ENCODE measurements at regions not wholly inside any gene's neighbourhood (a gene's known extent, or its start where the extent isn't known, plus 50 kb on each side); places are given as distances from the start of the nearest gene placed in this dataset.
"Not testable (repeated sequence)": the region's sequence is repeated elsewhere in the genome, so short reads cannot be mapped to it uniquely, and the experiment has no call there.

GRCh38 chr3:177828208-177828565 is 630.9 kb upstream of the TBL1XR1 start:
- in situ Hi-C loops (cut with HindIII; ENCODE audit: low pct_unique_long_range_greater_than_20kb, low sequenced_read_pairs) = no loop called here
- no peak for DNase-seq (ENCODE audit: low read depth, low spot score)

GRCh38 chr3:177830411-177830849 is 633.1 kb upstream of the TBL1XR1 start:
- in situ Hi-C loops (cut with HindIII; ENCODE audit: low pct_unique_long_range_greater_than_20kb, low sequenced_read_pairs) = no loop called here
- DNase-seq (ENCODE audit: low read depth, low spot score) = no peak

- no peak for DNase-seq (ENCODE audit: low read depth, low spot score)
- in situ Hi-C loops (cut with HindIII; ENCODE audit: low pct_unique_long_range_greater_than_20kb, low sequenced_read_pairs) = no loop called here
Measured at GRCh38 chr3:177831361-177831760, 634.1 kb upstream of the TBL1XR1 start.

GRCh38 chr3:177832880-177833279 is 635.6 kb upstream of the TBL1XR1 start:
- in situ Hi-C loops (cut with HindIII; ENCODE audit: low pct_unique_long_range_greater_than_20kb, low sequenced_read_pairs) = no loop called here
- DNase-seq (ENCODE audit: low read depth, low spot score) = no peak

GRCh38 chr3:177833332-177833731 is 636.0 kb upstream of the TBL1XR1 start:
- DNase-seq (ENCODE audit: low read depth, low spot score) = no peak
- in situ Hi-C loops (cut with HindIII; ENCODE audit: low pct_unique_long_range_greater_than_20kb, low sequenced_read_pairs) = no loop called here

- peak; percentile 43 for DNase-seq (ENCODE audit: low read depth, low spot score)
- in situ Hi-C loops (cut with HindIII; ENCODE audit: low pct_unique_long_range_greater_than_20kb, low sequenced_read_pairs) = no loop called here
Measured at GRCh38 chr3:177835008-177835407, 637.7 kb upstream of the TBL1XR1 start.

- no peak for DNase-seq (ENCODE audit: low read depth, low spot score)
Measured at GRCh38 chr3:177835917-177836316, 638.6 kb upstream of the TBL1XR1 start.

GRCh38 chr3:177836671-177837070 is 639.4 kb upstream of the TBL1XR1 start:
- no peak for DNase-seq (ENCODE audit: low read depth, low spot score)
- in situ Hi-C loops (cut with HindIII; ENCODE audit: low pct_unique_long_range_greater_than_20kb, low sequenced_read_pairs) = no loop called here

More at GRCh38 chr3:177835917-177836316, 638.6 kb upstream of the TBL1XR1 start:
- in situ Hi-C loops (cut with HindIII; ENCODE audit: low pct_unique_long_range_greater_than_20kb, low sequenced_read_pairs) = no loop called here

GRCh38 chr3:177837951-177838655 is 640.8 kb upstream of the TBL1XR1 start:
- no peak for DNase-seq (ENCODE audit: low read depth, low spot score)
- in situ Hi-C loops (cut with HindIII; ENCODE audit: low pct_unique_long_range_greater_than_20kb, low sequenced_read_pairs) = no loop called here

- in situ Hi-C loops (cut with HindIII; ENCODE audit: low pct_unique_long_range_greater_than_20kb, low sequenced_read_pairs) = no loop called here
- DNase-seq (ENCODE audit: low read depth, low spot score) = peak; percentile 26
Measured at GRCh38 chr3:177838766-177839350, 641.6 kb upstream of the TBL1XR1 start.

GRCh38 chr3:177842302-177842701 is 645.0 kb upstream of the TBL1XR1 start:
- in situ Hi-C loops (cut with HindIII; ENCODE audit: low pct_unique_long_range_greater_than_20kb, low sequenced_read_pairs) = no loop called here
- no peak for DNase-seq (ENCODE audit: low read depth, low spot score)

GRCh38 chr3:177842743-177843734 is 645.8 kb upstream of the TBL1XR1 start:
- in situ Hi-C loops (cut with HindIII; ENCODE audit: low pct_unique_long_range_greater_than_20kb, low sequenced_read_pairs) = no loop called here
- DNase-seq (ENCODE audit: low read depth, low spot score) = no peak

GRCh38 chr3:177852001-177852807 is 654.9 kb upstream of the TBL1XR1 start:
- in situ Hi-C loops (cut with HindIII; ENCODE audit: low pct_unique_long_range_greater_than_20kb, low sequenced_read_pairs) = no loop called here
- DNase-seq (ENCODE audit: low read depth, low spot score) = no peak

- in situ Hi-C loops (cut with HindIII; ENCODE audit: low pct_unique_long_range_greater_than_20kb, low sequenced_read_pairs) = no loop called here
- DNase-seq (ENCODE audit: low read depth, low spot score) = no peak
Measured at GRCh38 chr3:177855021-177855420, 657.7 kb upstream of the TBL1XR1 start.

GRCh38 chr3:177860184-177860583 is 662.9 kb upstream of the TBL1XR1 start:
- in situ Hi-C loops (cut with HindIII; ENCODE audit: low pct_unique_long_range_greater_than_20kb, low sequenced_read_pairs) = no loop called here
- no peak for DNase-seq (ENCODE audit: low read depth, low spot score)

GRCh38 chr3:177862962-177863491 is 665.7 kb upstream of the TBL1XR1 start:
- in situ Hi-C loops (cut with HindIII; ENCODE audit: low pct_unique_long_range_greater_than_20kb, low sequenced_read_pairs) = no loop called here

GRCh38 chr3:177871267-177871666 is 665.0 kb upstream of the KCNMB2 start:
- DNase-seq (ENCODE audit: low read depth, low spot score); in situ Hi-C loops (cut with HindIII; ENCODE audit: low pct_unique_long_range_greater_than_20kb, low sequenced_read_pairs): not testable (repeated sequence)

More at GRCh38 chr3:177862962-177863491, 665.7 kb upstream of the TBL1XR1 start:
- DNase-seq (ENCODE audit: low read depth, low spot score) = no peak
